ENCODE measurements at regions not wholly inside any gene's neighbourhood (a gene's known extent, or its start where the extent isn't known, plus 50 kb on each side); places are given as distances from the start of the nearest gene placed in this dataset.

DNA sequence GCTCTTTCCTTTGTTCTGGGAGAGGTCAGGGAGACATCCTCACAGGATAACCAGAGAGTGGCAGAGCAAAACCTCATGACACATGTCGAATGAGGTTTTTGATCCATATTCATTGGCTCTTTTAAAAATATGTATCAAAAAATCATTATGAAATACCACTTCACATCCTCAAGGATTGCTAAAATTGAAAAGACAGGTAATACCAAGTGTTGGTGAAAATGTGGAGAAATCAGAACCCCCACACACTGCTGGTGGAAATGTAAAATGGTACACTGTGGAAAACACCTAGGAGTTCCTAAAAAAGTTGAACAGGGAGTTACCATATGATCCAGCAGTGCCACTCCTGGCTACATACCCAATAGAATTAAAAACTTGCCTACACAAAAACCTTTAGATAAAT lies 107.8 kb upstream of the ARID2 start:
- TF ChIP-seq CTCF (IDR thresholded peaks at IDR 0.05; ENCODE audit: insufficient read depth, low read length, missing control alignments), result no peak
- CTCF ChIA-PET, result interaction anchor here (1.6 kb wide), 1 partner anchor 78 kb away, joined by 3 read pairs; no protein-coding TSS in a partner anchor
- no peak overlapping the region for H3K4me3 ChIP-seq (ENCODE audit: low read depth, low read length)
- DNase-seq (ENCODE audit: low read depth, low spot score), result no peak
- POLR2A ChIA-PET, result no interaction called here

GRCh38 chr12:45622210-45622937 lies 107.1 kb upstream of the ARID2 start:
- TF ChIP-seq CTCF (IDR thresholded peaks at IDR 0.05; ENCODE audit: insufficient read depth, low read length, missing control alignments), result no peak
- DNase-seq (ENCODE audit: low read depth, low spot score), result no peak
- no peak overlapping the region for H3K4me3 ChIP-seq (ENCODE audit: low read depth, low read length)
- POLR2A ChIA-PET, result no interaction called here
- CTCF ChIA-PET, result interaction anchor here (1.6 kb wide), 1 partner anchor 78 kb away, joined by 3 read pairs; no protein-coding TSS in a partner anchor

DNA sequence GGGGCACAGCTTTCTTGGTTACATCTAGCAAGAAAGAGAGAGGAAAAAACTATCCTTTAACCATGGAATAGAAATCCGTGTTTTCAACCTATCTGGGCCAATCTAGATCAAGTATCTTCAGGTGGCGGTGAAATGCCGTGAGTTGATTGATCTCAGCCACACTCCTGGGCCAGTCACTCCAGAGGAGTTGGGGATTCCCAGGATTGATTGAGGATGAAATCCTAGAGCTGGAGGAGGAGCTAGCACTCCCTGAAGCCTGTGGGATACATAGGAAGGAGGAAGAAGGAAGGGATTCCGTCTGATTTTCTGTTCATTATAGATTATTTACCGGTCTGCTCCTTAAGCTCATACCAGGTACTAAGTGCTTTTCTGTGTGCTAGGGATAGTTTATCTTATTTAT lies 106.3 kb upstream of the ARID2 start:
- H3K4me3 ChIP-seq (ENCODE audit: low read depth, low read length), result no peak overlapping the region
- CTCF ChIA-PET, result interaction anchor here (1.6 kb wide), 1 partner anchor 79 kb away, joined by 3 read pairs; no protein-coding TSS in a partner anchor
- DNase-seq (ENCODE audit: low read depth, low spot score), result no peak
- POLR2A ChIA-PET, result interaction anchor here (0.7 kb wide), 1 partner anchor 477 kb away, joined by 3 read pairs; no protein-coding TSS in a partner anchor
- no peak for TF ChIP-seq CTCF (IDR thresholded peaks at IDR 0.05; ENCODE audit: insufficient read depth, low read length, missing control alignments)

DNA sequence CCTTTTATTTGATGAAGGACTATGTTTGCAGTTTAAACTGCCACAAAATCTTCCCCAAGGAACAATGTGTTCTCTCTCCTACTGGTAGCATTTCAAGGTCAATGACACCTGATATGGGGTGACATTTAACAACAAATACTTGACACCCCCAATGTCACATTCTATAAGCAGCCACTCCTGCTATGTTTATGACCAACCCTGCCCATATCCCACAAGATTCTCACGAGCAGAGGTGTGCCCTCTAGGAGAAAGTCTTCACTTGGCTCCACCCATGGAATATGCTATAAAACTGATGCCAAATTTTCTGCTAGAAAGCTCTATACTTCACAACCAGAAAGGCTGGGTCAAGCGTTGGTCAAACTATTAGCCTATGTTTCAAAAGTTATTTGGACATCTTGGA lies 105.6 kb upstream of the ARID2 start:
- TF ChIP-seq CTCF (IDR thresholded peaks at IDR 0.05; ENCODE audit: insufficient read depth, low read length, missing control alignments), result no peak
- no peak overlapping the region for H3K4me3 ChIP-seq (ENCODE audit: low read depth, low read length)
- no peak for DNase-seq (ENCODE audit: low read depth, low spot score)
- ChIA-PET POLR2A (interaction anchor here (0.7 kb wide), 1 partner anchor 477 kb away, joined by 3 read pairs; no protein-coding TSS in a partner anchor), CTCF (no interaction called here)

DNA sequence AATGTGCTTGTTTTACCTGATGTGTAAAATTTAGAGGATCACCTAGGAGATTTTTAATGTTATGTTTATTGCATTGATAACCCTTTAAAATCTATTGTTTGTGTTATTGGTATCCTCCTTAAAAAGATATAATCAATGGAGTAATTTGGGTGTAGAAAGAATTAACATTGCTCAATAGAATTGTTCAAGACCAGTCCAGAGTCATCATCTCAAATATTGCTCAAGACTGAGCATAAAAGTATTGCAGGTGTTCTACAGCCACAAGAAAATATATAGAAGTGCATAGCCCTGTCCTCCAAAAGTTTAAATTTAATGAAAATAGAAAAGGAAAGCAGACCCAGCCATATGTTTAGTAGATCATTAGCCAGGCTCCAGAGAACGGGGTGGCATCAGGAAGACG lies 102.5 kb upstream of the ARID2 start:
- no peak for TF ChIP-seq CTCF (IDR thresholded peaks at IDR 0.05; ENCODE audit: insufficient read depth, low read length, missing control alignments)
- DNase-seq (ENCODE audit: low read depth, low spot score), result no peak
- ChIA-PET CTCF (interaction anchor here (1.0 kb wide), 1 partner anchor 11 kb away, joined by 4 read pairs; no protein-coding TSS in a partner anchor), POLR2A (no interaction called here)
- no peak overlapping the region for H3K4me3 ChIP-seq (ENCODE audit: low read depth, low read length)

GRCh38 chr12:45627407-45628069 lies 102.0 kb upstream of the ARID2 start:
- no peak overlapping the region for H3K4me3 ChIP-seq (ENCODE audit: low read depth, low read length)
- POLR2A ChIA-PET, result no interaction called here
- no peak for TF ChIP-seq CTCF (IDR thresholded peaks at IDR 0.05; ENCODE audit: insufficient read depth, low read length, missing control alignments)
- CTCF ChIA-PET, result interaction anchor here (1.0 kb wide), 1 partner anchor 12 kb away, joined by 4 read pairs; no protein-coding TSS in a partner anchor
- DNase-seq (ENCODE audit: low read depth, low spot score), result no peak
